SK-N-SH (cell line): ENCODE measurements at regions not wholly inside any gene's neighbourhood (a gene's known extent, or its start where the extent isn't known, plus 50 kb on each side); places are given as distances from the start of the nearest gene placed in this dataset.

Experiments
- CTCF ChIA-PET: fragments of 300-600, 350-600 bp; formaldehyde crosslinking; extraction: SDS; loops from one replicate; lab custom pipeline; 2021; lab: Yijun Ruan, JAX
- POLR2A ChIA-PET: fragments of 350-600 bp; sonication (Branson Sonifier 250); formaldehyde crosslinking; extraction: SDS; loops from one replicate; lab custom pipeline; 2020; ENCODE audit warnings: antibody characterized with exemption, inconsistent platforms; lab: Yijun Ruan, JAX
- DNase-seq: peaks from one replicate; pipeline ENCODE4 v3.0.0; 2012
- H2AFZ ChIP-seq: fragments of 200-600 bp; sonication (generic); 2 replicates; pipeline ENCODE4 v1.8.1; 2016; ENCODE audit warnings: antibody characterized with exemption, mild to moderate bottlenecking, low read depth
- H3F3A ChIP-seq: fragments of 200-600 bp; sonication (generic); replicated peaks from 2 replicates; pipeline ENCODE3; 2016; ENCODE audit warnings: antibody characterized with exemption, mild to moderate bottlenecking; ENCODE audit not compliant: insufficient read depth
- H3K27ac ChIP-seq, 2 experiments: fragments of 200-500 bp in 1 of 2; fragments of 200-600 bp in 1 of 2; sonication (Bioruptor generic) in 1 of 2; sonication (generic), shearing (Covaris generic) in 1 of 2; 2 replicates each; pipeline versions ENCODE4 v1.5.1 to v1.6.1; 2014 to 2016; ENCODE audit warnings: low read depth in 2 of 2, inconsistent platforms in 1 of 2, low read length in 1 of 2, mild to moderate bottlenecking in 1 of 2, mixed read lengths in 1 of 2
- H3K27me3 ChIP-seq: fragments of 200-600 bp; sonication (generic), shearing (Covaris generic); 2 replicates; pipeline ENCODE4 v1.6.1; 2016; ENCODE audit warnings: mixed run types; ENCODE audit not compliant: insufficient read depth
- H3K36me3 ChIP-seq, 2 experiments: fragments of 200-500 bp in 1 of 2; fragments of 200-600 bp in 1 of 2; sonication (Bioruptor generic) in 1 of 2; sonication (generic) in 1 of 2; replicated peaks in 1 of 2; 2 replicates each; pipeline versions ENCODE3 to v1.5.1; 2014 to 2016; ENCODE audit warnings: low read length in 1 of 2, mild to moderate bottlenecking in 1 of 2; ENCODE audit not compliant: insufficient read depth in 2 of 2, control insufficient read depth in 1 of 2
- H3K4me1 ChIP-seq, 2 experiments: fragments of 200-500 bp in 1 of 2; fragments of 200-600 bp in 1 of 2; sonication (Bioruptor generic) in 1 of 2; sonication (generic), shearing (Covaris generic) in 1 of 2; 2 replicates each; pipeline versions ENCODE4 v1.5.1 to v1.6.1; 2014 to 2016; ENCODE audit warnings: low read depth in 1 of 2, low read length in 1 of 2, mixed run types in 1 of 2; ENCODE audit not compliant: insufficient read depth in 2 of 2, control insufficient read depth in 1 of 2
- H3K4me2 ChIP-seq: fragments of 200-600 bp; sonication (generic), shearing (Covaris generic); 2 replicates; pipeline ENCODE4 v1.6.1; 2017; ENCODE audit warnings: mixed run types
- H3K4me3 ChIP-seq, 2 experiments: fragments of 200-500 bp in 1 of 2; fragments of 200-600 bp in 1 of 2; sonication (Bioruptor generic) in 1 of 2; sonication (generic), shearing (Covaris generic) in 1 of 2; 2 replicates each; pipeline versions ENCODE4 v1.5.1 to v1.8.1; 2014 to 2016; ENCODE audit warnings: low read depth in 2 of 2, inconsistent platforms in 1 of 2, low read length in 1 of 2, mild to moderate bottlenecking in 1 of 2, mixed read lengths in 1 of 2, moderate library complexity in 1 of 2
- H3K79me2 ChIP-seq: fragments of 200-600 bp; sonication (generic); 2 replicates; pipeline ENCODE4 v1.8.1; 2017; ENCODE audit warnings: mild to moderate bottlenecking; ENCODE audit not compliant: insufficient read depth
- H3K9ac ChIP-seq: fragments of 200-600 bp; sonication (generic); 2 replicates; pipeline ENCODE4 v1.6.1; 2017; ENCODE audit warnings: mixed run types
- H3K9me2 ChIP-seq: fragments of 200-600 bp; sonication (generic); 2 replicates; pipeline ENCODE4 v1.6.1; 2017; ENCODE audit warnings: mixed run types
- H3K9me3 ChIP-seq: fragments of 200-600 bp; sonication (generic); 2 replicates; pipeline ENCODE4 v1.6.1; 2017; ENCODE audit warnings: mixed run types, mild to moderate bottlenecking, moderate library complexity
- H4K20me1 ChIP-seq: fragments of 200-600 bp; sonication (generic); 2 replicates; pipeline ENCODE4 v1.6.1; 2017; ENCODE audit warnings: mild to moderate bottlenecking, mixed run types; ENCODE audit not compliant: insufficient read depth
- CHD2 ChIP-seq: fragments of 150-350 bp; IDR thresholded peaks from 2 replicates; pipeline ENCODE4 v1.6.1; 2018; ENCODE audit warnings: low read length; ENCODE audit not compliant: partially characterized antibody
- ELF1 ChIP-seq: IDR thresholded peaks from 2 replicates; pipeline ENCODE4 v1.4.0; 2012
- EP300 ChIP-seq, 2 experiments: IDR thresholded peaks; 2 replicates each; pipeline versions ENCODE4 v1.4.0 to v1.6.1; 2012; ENCODE audit warnings: borderline replicate concordance in 1 of 2, low read depth in 1 of 2, low read length in 1 of 2
- EZH2phosphoT487 ChIP-seq: fragments of 200-600 bp; sonication (generic); IDR thresholded peaks from 2 replicates; pipeline ENCODE4 v1.6.1; 2017; ENCODE audit warnings: low read depth, mixed run types, mild to moderate bottlenecking, antibody characterized with exemption, moderate library complexity, borderline replicate concordance
- FOXJ3 ChIP-seq: sonication (generic); formaldehyde crosslinking; IDR thresholded peaks from 2 replicates; pipeline ENCODE4 v1.5.1; 2020; ENCODE audit warnings: mild to moderate bottlenecking, missing genetic modification reagents
- GABPA ChIP-seq: IDR thresholded peaks from 2 replicates; pipeline ENCODE4 v1.4.0; 2012; ENCODE audit warnings: low read depth, mild to moderate bottlenecking
- GATA2 ChIP-seq: sonication (generic); formaldehyde crosslinking; IDR thresholded peaks from 2 replicates; pipeline ENCODE4 v1.5.0; 2020; ENCODE audit warnings: mild to moderate bottlenecking, missing genetic modification reagents
- NFIC ChIP-seq: IDR thresholded peaks from 2 replicates; pipeline ENCODE4 v1.4.0; 2012; ENCODE audit warnings: borderline replicate concordance
- RXRA ChIP-seq: IDR thresholded peaks from 2 replicates; pipeline ENCODE4 v1.4.0; 2012; ENCODE audit warnings: low read depth, mild to moderate bottlenecking, borderline replicate concordance
- SIN3A ChIP-seq: IDR thresholded peaks from 2 replicates; pipeline ENCODE4 v1.6.1; 2012; ENCODE audit warnings: low read depth, mild to moderate bottlenecking, low read length, moderate library complexity, borderline replicate concordance
- SMC3 ChIP-seq: IDR thresholded peaks from 2 replicates; pipeline ENCODE4 v1.6.1; 2012; ENCODE audit warnings: low read depth, low read length, improper control_type of control experiment
- TAF1 ChIP-seq: IDR thresholded peaks from 2 replicates; pipeline ENCODE4 v1.6.1; 2012; ENCODE audit warnings: low read depth, mild to moderate bottlenecking, low read length, moderate library complexity, borderline replicate concordance
- TCF12 ChIP-seq: IDR thresholded peaks from 2 replicates; pipeline ENCODE4 v1.4.0; 2012
- USF1 ChIP-seq: IDR thresholded peaks from 2 replicates; pipeline ENCODE4 v1.4.0; 2012; ENCODE audit warnings: low read depth, borderline replicate concordance
- YY1 ChIP-seq: IDR thresholded peaks from 2 replicates; pipeline ENCODE4 v1.4.0; 2012; ENCODE audit warnings: low read depth, mild to moderate bottlenecking
- WGBS: methylation state at CpG from one replicate; pipeline ENCODE4 v1.1.6; 2017; ENCODE audit warnings: low lambda C conversion rate; 5-methylcytosine and 5-hydroxymethylcytosine counted together
- TF ChIP-seq, protein P1 (sequence below): fragments of 200-600 bp; sonication (generic); IDR thresholded peaks from 2 replicates; pipeline ENCODE4 v1.6.1; 2017; ENCODE audit warnings: antibody characterized with exemption, mild to moderate bottlenecking, moderate library complexity

DNA sequence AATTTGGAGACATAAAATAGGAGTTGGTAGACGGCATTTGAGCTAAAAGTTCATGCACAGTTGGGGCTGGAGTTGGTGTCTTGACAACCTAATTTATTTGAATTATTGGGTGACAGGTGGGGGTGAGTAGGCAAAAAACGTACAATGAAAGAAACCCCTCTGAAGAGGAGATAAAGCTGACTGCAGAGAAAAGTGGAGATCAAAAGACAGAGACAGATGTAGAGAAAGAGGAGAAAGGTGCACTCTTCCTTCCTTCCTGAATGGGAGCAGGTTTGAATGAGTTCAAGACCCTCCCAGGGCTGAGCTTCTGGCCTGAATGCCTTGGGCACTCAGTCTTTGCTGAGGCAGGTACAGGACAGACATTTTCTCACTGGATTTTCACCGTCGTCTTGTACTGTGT lies 284.3 kb downstream of the DHX35 start (continued):
- TF ChIP-seq, protein P1, sequence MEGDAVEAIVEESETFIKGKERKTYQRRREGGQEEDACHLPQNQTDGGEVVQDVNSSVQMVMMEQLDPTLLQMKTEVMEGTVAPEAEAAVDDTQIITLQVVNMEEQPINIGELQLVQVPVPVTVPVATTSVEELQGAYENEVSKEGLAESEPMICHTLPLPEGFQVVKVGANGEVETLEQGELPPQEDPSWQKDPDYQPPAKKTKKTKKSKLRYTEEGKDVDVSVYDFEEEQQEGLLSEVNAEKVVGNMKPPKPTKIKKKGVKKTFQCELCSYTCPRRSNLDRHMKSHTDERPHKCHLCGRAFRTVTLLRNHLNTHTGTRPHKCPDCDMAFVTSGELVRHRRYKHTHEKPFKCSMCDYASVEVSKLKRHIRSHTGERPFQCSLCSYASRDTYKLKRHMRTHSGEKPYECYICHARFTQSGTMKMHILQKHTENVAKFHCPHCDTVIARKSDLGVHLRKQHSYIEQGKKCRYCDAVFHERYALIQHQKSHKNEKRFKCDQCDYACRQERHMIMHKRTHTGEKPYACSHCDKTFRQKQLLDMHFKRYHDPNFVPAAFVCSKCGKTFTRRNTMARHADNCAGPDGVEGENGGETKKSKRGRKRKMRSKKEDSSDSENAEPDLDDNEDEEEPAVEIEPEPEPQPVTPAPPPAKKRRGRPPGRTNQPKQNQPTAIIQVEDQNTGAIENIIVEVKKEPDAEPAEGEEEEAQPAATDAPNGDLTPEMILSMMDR, result no peak
- TF ChIP-seq EP300 (IDR thresholded peaks at IDR 0.05; ENCODE audit: borderline replicate concordance in 1 of 2, low read depth in 1 of 2, low read length in 1 of 2), result no peak
- TF ChIP-seq TAF1, result no peak
- no peak for TF ChIP-seq TCF12
- no peak for TF ChIP-seq RXRA
- no peak for TF ChIP-seq SMC3
- TF ChIP-seq YY1, result no peak
- no peak for TF ChIP-seq CHD2

- no peak for TF ChIP-seq SIN3A
- TF ChIP-seq YY1, result no peak
- TF ChIP-seq GABPA, result no peak
- no peak for TF ChIP-seq EZH2phosphoT487
- TF ChIP-seq GATA2, result no peak
- TF ChIP-seq ELF1, result no peak
- no peak for TF ChIP-seq USF1
- TF ChIP-seq FOXJ3 (CRISPR knock-in tag), result no peak
- no peak for TF ChIP-seq NFIC
- POLR2A ChIA-PET, result interaction anchor here (0.6 kb wide), 1 partner anchor 1029 kb away, joined by 3 read pairs; no protein-coding TSS in a partner anchor
These were observed 283.7 kb downstream of the DHX35 start for GRCh38 chr20:39245685-39246311.

More at GRCh38 chr20:39245685-39246311, 283.7 kb downstream of the DHX35 start:
- CTCF ChIA-PET, result interaction anchor here (1.0 to 2.1 kb wide), 5 partner anchors 11 to 628 kb away, joined by 3 to 5 read pairs (median 3); no protein-coding TSS in a partner anchor
- H3F3A ChIP-seq, result no peaks in the 10 kb centered on the region
- H3K79me2 ChIP-seq, result no peaks in the 10 kb centered on the region
- WGBS, result 9% methylated on average over 1 of the region's 1 CpG
- no peaks in the 10 kb centered on the region for H4K20me1 ChIP-seq
- no peak overlapping the region for H3K4me2 ChIP-seq
- H3K4me3 ChIP-seq, result no peak overlapping the region
- DNase-seq, result no peak
- H3K27ac ChIP-seq, result no peak overlapping the region
- no peaks in the 10 kb centered on the region for H3K9me3 ChIP-seq
- peaks cover 0 to 7% of the 10 kb centered on the region in 2 experiments; a peak in 1 of 4 replicates for H3K4me1 ChIP-seq
- no peaks in the 10 kb centered on the region for H3K9me2 ChIP-seq
- no peak overlapping the region for H3K9ac ChIP-seq
- no peaks in the 10 kb centered on the region for H3K27me3 ChIP-seq
- no peak overlapping the region for H2AFZ ChIP-seq
- no peaks in the 10 kb centered on the region for H3K36me3 ChIP-seq
